H9 (cell line): ENCODE measurements at regions not wholly inside any gene's neighbourhood (a gene's known extent, or its start where the extent isn't known, plus 50 kb on each side); places are given as distances from the start of the nearest gene placed in this dataset.

Experiments
- DNase-seq: peaks from one replicate; pipeline ENCODE4 v3.0.0-alpha.2; 2017
- H2AFZ ChIP-seq: one replicate; pipeline ENCODE4 v1.6.1; 2013; ENCODE audit warnings: mild to moderate bottlenecking, low read length, control low read depth, moderate library complexity
- H2AK5ac ChIP-seq: 2 replicates; pipeline ENCODE4 v1.6.1; 2013; ENCODE audit warnings: low read length, control low read depth, mixed read lengths; ENCODE audit not compliant: insufficient read length
- H2BK120ac ChIP-seq: one replicate; pipeline ENCODE4 v1.6.1; 2013; ENCODE audit warnings: low read depth, mild to moderate bottlenecking, low read length, control low read depth, inconsistent platforms; ENCODE audit not compliant: poor library complexity, severe bottlenecking
- H2BK12ac ChIP-seq: 2 replicates; pipeline ENCODE4 v1.6.1; 2013; ENCODE audit warnings: low read length, control low read depth, mixed read lengths, low read depth; ENCODE audit not compliant: insufficient read length
- H2BK15ac ChIP-seq: 2 replicates; pipeline ENCODE4 v1.6.1; 2013; ENCODE audit warnings: low read depth, low read length, control low read depth
- H2BK20ac ChIP-seq: one replicate; pipeline ENCODE4 v1.6.1; 2013; ENCODE audit warnings: low read depth, mild to moderate bottlenecking, low read length, control low read depth, inconsistent platforms; ENCODE audit not compliant: poor library complexity, severe bottlenecking
- H2BK5ac ChIP-seq: 2 replicates; pipeline ENCODE4 v1.6.1; 2013; ENCODE audit warnings: low read length, control low read depth, mixed read lengths; ENCODE audit not compliant: insufficient read length
- H3K14ac ChIP-seq: 2 replicates; pipeline ENCODE4 v1.6.1; 2013; ENCODE audit warnings: low read length, control low read depth; ENCODE audit not compliant: insufficient read depth
- H3K18ac ChIP-seq: 2 replicates; pipeline ENCODE4 v1.6.1; 2013; ENCODE audit warnings: low read depth, mild to moderate bottlenecking, mixed read lengths, low read length, control low read depth; ENCODE audit not compliant: insufficient read length
- H3K23ac ChIP-seq: 2 replicates; pipeline ENCODE4 v1.6.1; 2013; ENCODE audit warnings: low read length, control low read depth, mixed read lengths, low read depth; ENCODE audit not compliant: insufficient read length
- H3K23me2 ChIP-seq: 2 replicates; pipeline ENCODE4 v1.6.1; 2013; ENCODE audit warnings: low read depth, mild to moderate bottlenecking, mixed read lengths, low read length, control low read depth; ENCODE audit not compliant: insufficient read length, poor library complexity, severe bottlenecking
- H3K27ac ChIP-seq: 2 replicates; pipeline ENCODE4 v1.5.1; 2013; ENCODE audit warnings: low read length, control low read depth, mixed read lengths, low read depth; ENCODE audit not compliant: insufficient read length
- H3K27me3 ChIP-seq: 2 replicates; pipeline ENCODE4 v1.6.1; 2013; ENCODE audit warnings: low read length, control low read depth, inconsistent platforms; ENCODE audit not compliant: insufficient read depth
- H3K4ac ChIP-seq: 2 replicates; pipeline ENCODE4 v1.6.1; 2013; ENCODE audit warnings: low read depth, mild to moderate bottlenecking, control low read depth, inconsistent platforms, low read length, moderate library complexity
- H3K4me1 ChIP-seq: 2 replicates; pipeline ENCODE4 v1.6.1; 2013; ENCODE audit warnings: low read length, control low read depth, inconsistent platforms; ENCODE audit not compliant: insufficient read depth
- H3K4me2 ChIP-seq: 2 replicates; pipeline ENCODE4 v1.6.1; 2013; ENCODE audit warnings: low read length, control low read depth, mixed read lengths; ENCODE audit not compliant: insufficient read length, insufficient read depth
- H3K56ac ChIP-seq: 2 replicates; pipeline ENCODE4 v1.6.1; 2013; ENCODE audit warnings: low read depth, mild to moderate bottlenecking, mixed read lengths, low read length, control low read depth; ENCODE audit not compliant: insufficient read length
- H3K79me1 ChIP-seq: 2 replicates; pipeline ENCODE4 v1.6.1; 2013; ENCODE audit warnings: low read depth, mild to moderate bottlenecking, moderate library complexity, low read length, control low read depth, inconsistent platforms; ENCODE audit not compliant: insufficient read depth, poor library complexity, severe bottlenecking
- H3K79me2 ChIP-seq: 2 replicates; pipeline ENCODE4 v1.6.1; 2013; ENCODE audit warnings: low read length, control low read depth, inconsistent platforms; ENCODE audit not compliant: insufficient read depth
- H3K9ac ChIP-seq: 2 replicates; pipeline ENCODE4 v1.6.1; 2013; ENCODE audit warnings: low read length, control low read depth, mixed read lengths; ENCODE audit not compliant: insufficient read length; ENCODE audit errors: extremely low read depth
- H3K9me3 ChIP-seq: one replicate; pipeline ENCODE4 v1.6.1; 2013; ENCODE audit warnings: low read depth, low read length, inconsistent platforms; ENCODE audit not compliant: control insufficient read depth
- H3T11ph ChIP-seq: one replicate; pipeline ENCODE4 v1.6.1; 2013; ENCODE audit warnings: mild to moderate bottlenecking, low read length, control low read depth, inconsistent platforms
- H4K20me1 ChIP-seq: one replicate; pipeline ENCODE4 v1.6.1; 2013; ENCODE audit not compliant: control insufficient read depth, insufficient read length, insufficient read depth
- H4K5ac ChIP-seq: 2 replicates; pipeline ENCODE4 v1.6.1; 2013; ENCODE audit warnings: low read depth, mild to moderate bottlenecking, mixed read lengths, low read length, control low read depth; ENCODE audit not compliant: insufficient read length
- H4K8ac ChIP-seq: replicated peaks from 2 replicates; pipeline ENCODE4 v1.6.1; 2013; ENCODE audit warnings: low read length, control low read depth, mixed read lengths, low read depth; ENCODE audit not compliant: insufficient read length
- H4K91ac ChIP-seq: 2 replicates; pipeline ENCODE4 v1.6.1; 2013; ENCODE audit warnings: low read depth, mild to moderate bottlenecking, moderate library complexity, mixed read lengths, low read length, control low read depth; ENCODE audit not compliant: insufficient read length
- H3K27ac Mint-ChIP-seq, 3 experiments: 2 replicates in 2 of 3; 3 replicates in 1 of 3; pipeline ENCODE4 v1.8.0; 2020 to 2021; ENCODE audit warnings: mixed read lengths in 3 of 3, mild to moderate bottlenecking in 1 of 3, moderate library complexity in 1 of 3
- H3K27me3 Mint-ChIP-seq: 2 replicates; pipeline ENCODE4 v1.8.0; 2021; ENCODE audit warnings: low read depth, mild to moderate bottlenecking, moderate library complexity, mixed read lengths
- H3K36me3 Mint-ChIP-seq, 3 experiments: 2 replicates in 2 of 3; 3 replicates in 1 of 3; pipeline ENCODE4 v1.8.0; 2020 to 2021; ENCODE audit warnings: low read depth in 3 of 3, mixed read lengths in 3 of 3; ENCODE audit not compliant: insufficient read depth in 1 of 3
- H3K4me1 Mint-ChIP-seq, 2 experiments: 2 replicates each; pipeline ENCODE4 v1.8.0; 2020; ENCODE audit warnings: mixed read lengths in 2 of 2
- H3K4me3 Mint-ChIP-seq, 2 experiments: 2 replicates in 1 of 2; 3 replicates in 1 of 2; pipeline ENCODE4 v1.8.0; 2020 to 2021; ENCODE audit warnings: mild to moderate bottlenecking in 2 of 2, mixed read lengths in 2 of 2, moderate library complexity in 1 of 2
- H3K9me3 Mint-ChIP-seq, 2 experiments: 2 replicates in 1 of 2; 3 replicates in 1 of 2; pipeline ENCODE4 v1.8.0; 2020; ENCODE audit warnings: mild to moderate bottlenecking in 2 of 2, mixed read lengths in 2 of 2, moderate library complexity in 1 of 2
- WGBS: extraction: QIAGEN DNeasy Blood & Tissue Kit; methylation state at CpG from one replicate; pipeline ENCODE4 v1.1.7; 2013; ENCODE audit warnings: missing lambda C conversion rate, low lambda C conversion rate, mixed read lengths; ENCODE audit not compliant: insufficient read length; ENCODE audit errors: extremely low coverage; 5-methylcytosine and 5-hydroxymethylcytosine counted together
- TF ChIP-seq, protein P1 (sequence below): fragments of 200-600 bp; sonication (generic); conservative IDR thresholded peaks from 3 replicates; pipeline ENCODE4 v1.8.0; 2021; ENCODE audit warnings: antibody characterized with exemption, mild to moderate bottlenecking

DNA sequence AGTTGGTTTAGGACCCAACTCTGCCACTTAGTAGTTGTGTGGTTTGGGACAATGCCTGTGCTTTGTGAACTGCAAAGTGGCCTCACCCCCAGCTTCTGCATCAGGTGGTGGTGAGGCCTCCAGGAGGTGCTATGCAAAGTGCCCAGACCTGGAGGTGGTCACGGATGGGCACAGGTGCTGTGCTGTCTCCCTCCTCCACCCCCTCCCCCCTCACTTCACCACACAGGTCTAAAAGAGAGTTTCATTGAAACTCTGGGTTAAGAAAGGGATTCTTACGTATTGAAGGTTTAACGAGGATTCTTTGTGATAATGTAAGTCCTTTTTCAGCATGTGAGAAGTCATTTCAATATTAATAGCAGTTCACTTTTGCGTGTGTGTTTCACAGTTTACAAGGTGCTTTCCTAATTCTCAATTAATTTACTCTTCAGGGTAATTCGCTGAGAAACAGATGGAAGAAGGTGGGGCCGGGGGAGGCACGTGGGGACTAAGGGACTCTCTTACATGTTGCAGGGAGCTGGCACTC, 369.9 kb downstream of the LPIN1 start:
- Mint-ChIP-seq H3K27ac (peak overlapping the region in 2 of 3 experiments; percentile 32 to 38; a peak in 3 of 7 replicates), H3K4me1 (peaks cover 6 to 8% of the 10 kb centered on the region in 2 experiments), H3K36me3 (peaks cover 0 to 2% (median 0%) of the 10 kb centered on the region in 3 experiments; a peak in 1 of 7 replicates), H3K27me3 (no peaks in the 10 kb centered on the region), H3K9me3 (no peaks in the 10 kb centered on the region), H3K4me3 (no peak overlapping the region)
- H3K27ac ChIP-seq: no peak overlapping the region
- no peaks in the 10 kb centered on the region for H3K27me3 ChIP-seq
- H2BK5ac ChIP-seq: no peak overlapping the region
- no peaks in the 10 kb centered on the region for H3K9me3 ChIP-seq
- H3K23me2 ChIP-seq: no peaks in the 10 kb centered on the region
- no peak overlapping the region for H4K91ac ChIP-seq
- no peak overlapping the region for H2BK15ac ChIP-seq
- no peak overlapping the region for H3K4me2 ChIP-seq
- H2BK120ac ChIP-seq: no peak overlapping the region
- H3K4me1 ChIP-seq: peaks cover 3% of the 10 kb centered on the region; the same call in 1 of the 2 replicates
- no peaks in the 10 kb centered on the region for H4K20me1 ChIP-seq
- WGBS: no CpG with 5 or more reads among the region's 7 CpGs
- H4K8ac ChIP-seq: no peak overlapping the region
- no peak overlapping the region for H3K14ac ChIP-seq
- no peak overlapping the region for H2BK12ac ChIP-seq
- no peak overlapping the region for H3K56ac ChIP-seq
- no peaks in the 10 kb centered on the region for H3K79me2 ChIP-seq
- no peak overlapping the region for H3K4ac ChIP-seq
- DNase-seq: no peak
- no peak overlapping the region for H2AK5ac ChIP-seq
- no peak overlapping the region for H3K18ac ChIP-seq
- H3K9ac ChIP-seq: no peak overlapping the region
- no peak overlapping the region for H2AFZ ChIP-seq
- no peak overlapping the region for H4K5ac ChIP-seq
- H3T11ph ChIP-seq: no peak overlapping the region
- H2BK20ac ChIP-seq: no peak overlapping the region
- H3K79me1 ChIP-seq: no peaks in the 10 kb centered on the region
- TF ChIP-seq, protein P1, sequence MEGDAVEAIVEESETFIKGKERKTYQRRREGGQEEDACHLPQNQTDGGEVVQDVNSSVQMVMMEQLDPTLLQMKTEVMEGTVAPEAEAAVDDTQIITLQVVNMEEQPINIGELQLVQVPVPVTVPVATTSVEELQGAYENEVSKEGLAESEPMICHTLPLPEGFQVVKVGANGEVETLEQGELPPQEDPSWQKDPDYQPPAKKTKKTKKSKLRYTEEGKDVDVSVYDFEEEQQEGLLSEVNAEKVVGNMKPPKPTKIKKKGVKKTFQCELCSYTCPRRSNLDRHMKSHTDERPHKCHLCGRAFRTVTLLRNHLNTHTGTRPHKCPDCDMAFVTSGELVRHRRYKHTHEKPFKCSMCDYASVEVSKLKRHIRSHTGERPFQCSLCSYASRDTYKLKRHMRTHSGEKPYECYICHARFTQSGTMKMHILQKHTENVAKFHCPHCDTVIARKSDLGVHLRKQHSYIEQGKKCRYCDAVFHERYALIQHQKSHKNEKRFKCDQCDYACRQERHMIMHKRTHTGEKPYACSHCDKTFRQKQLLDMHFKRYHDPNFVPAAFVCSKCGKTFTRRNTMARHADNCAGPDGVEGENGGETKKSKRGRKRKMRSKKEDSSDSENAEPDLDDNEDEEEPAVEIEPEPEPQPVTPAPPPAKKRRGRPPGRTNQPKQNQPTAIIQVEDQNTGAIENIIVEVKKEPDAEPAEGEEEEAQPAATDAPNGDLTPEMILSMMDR: no peak
- H3K23ac ChIP-seq: no peak overlapping the region
